RWPE1 (cell line): ENCODE measurements at regions not wholly inside any gene's neighbourhood (a gene's known extent, or its start where the extent isn't known, plus 50 kb on each side); places are given as distances from the start of the nearest gene placed in this dataset.

Source experiments
- CTCF ChIA-PET: fragments of 350-600 bp; sonication (Branson Sonifier 250); formaldehyde crosslinking; extraction: SDS; loops from one replicate; lab custom pipeline; 2021; lab: Yijun Ruan, JAX
- POLR2A ChIA-PET: fragments of 400-600 bp; formaldehyde crosslinking; extraction: SDS; loops from one replicate; lab custom pipeline; 2020; ENCODE audit warnings: antibody characterized with exemption; ENCODE audit not compliant: low non-redundant PET; lab: Yijun Ruan, JAX
- DNase-seq: peaks from one replicate; pipeline ENCODE4 v3.0.0; 2012; ENCODE audit warnings: low spot score
- H3K27ac ChIP-seq: fragments of 450-650 bp; 2 replicates; pipeline ENCODE4 v1.5.1; 2017
- TF ChIP-seq, protein P1 (sequence below): fragments of 450-650 bp; conservative IDR thresholded peaks from 2 replicates; pipeline ENCODE4 v1.5.1; 2017; ENCODE audit warnings: low read depth, mild to moderate bottlenecking

DNA sequence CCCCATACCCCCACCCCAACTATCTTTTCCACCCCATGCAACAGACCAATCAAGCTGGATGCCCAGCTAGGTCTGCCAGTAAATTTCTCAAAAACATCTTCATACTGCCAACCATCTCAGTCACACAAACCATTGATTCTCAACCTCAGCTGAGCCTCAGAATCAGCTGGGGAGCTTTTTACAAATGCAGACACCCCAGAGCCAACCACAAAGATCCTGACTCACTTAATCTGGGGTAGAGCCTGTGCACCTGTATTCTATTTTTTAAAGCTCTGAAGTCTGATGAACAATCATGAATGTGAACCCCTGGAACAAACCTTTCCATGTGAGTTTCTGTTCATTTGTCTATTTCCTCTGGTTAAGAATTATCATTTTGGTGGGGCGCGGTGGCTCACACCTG is 66.0 kb downstream of the ZNF281 start:
- TF ChIP-seq, protein P1, sequence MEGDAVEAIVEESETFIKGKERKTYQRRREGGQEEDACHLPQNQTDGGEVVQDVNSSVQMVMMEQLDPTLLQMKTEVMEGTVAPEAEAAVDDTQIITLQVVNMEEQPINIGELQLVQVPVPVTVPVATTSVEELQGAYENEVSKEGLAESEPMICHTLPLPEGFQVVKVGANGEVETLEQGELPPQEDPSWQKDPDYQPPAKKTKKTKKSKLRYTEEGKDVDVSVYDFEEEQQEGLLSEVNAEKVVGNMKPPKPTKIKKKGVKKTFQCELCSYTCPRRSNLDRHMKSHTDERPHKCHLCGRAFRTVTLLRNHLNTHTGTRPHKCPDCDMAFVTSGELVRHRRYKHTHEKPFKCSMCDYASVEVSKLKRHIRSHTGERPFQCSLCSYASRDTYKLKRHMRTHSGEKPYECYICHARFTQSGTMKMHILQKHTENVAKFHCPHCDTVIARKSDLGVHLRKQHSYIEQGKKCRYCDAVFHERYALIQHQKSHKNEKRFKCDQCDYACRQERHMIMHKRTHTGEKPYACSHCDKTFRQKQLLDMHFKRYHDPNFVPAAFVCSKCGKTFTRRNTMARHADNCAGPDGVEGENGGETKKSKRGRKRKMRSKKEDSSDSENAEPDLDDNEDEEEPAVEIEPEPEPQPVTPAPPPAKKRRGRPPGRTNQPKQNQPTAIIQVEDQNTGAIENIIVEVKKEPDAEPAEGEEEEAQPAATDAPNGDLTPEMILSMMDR, result no peak
- no peak for DNase-seq
- POLR2A ChIA-PET, result interaction anchor here (0.6 kb wide), 2 partner anchors 156 to 315 kb away, joined by 3 read pairs; no protein-coding TSS in a partner anchor
- no peak overlapping the region for H3K27ac ChIP-seq
- CTCF ChIA-PET, result interaction anchor here (0.6 to 0.8 kb wide), 3 partner anchors 11 to 604 kb away, joined by 3 to 5 read pairs (median 3); no protein-coding TSS in a partner anchor

DNA sequence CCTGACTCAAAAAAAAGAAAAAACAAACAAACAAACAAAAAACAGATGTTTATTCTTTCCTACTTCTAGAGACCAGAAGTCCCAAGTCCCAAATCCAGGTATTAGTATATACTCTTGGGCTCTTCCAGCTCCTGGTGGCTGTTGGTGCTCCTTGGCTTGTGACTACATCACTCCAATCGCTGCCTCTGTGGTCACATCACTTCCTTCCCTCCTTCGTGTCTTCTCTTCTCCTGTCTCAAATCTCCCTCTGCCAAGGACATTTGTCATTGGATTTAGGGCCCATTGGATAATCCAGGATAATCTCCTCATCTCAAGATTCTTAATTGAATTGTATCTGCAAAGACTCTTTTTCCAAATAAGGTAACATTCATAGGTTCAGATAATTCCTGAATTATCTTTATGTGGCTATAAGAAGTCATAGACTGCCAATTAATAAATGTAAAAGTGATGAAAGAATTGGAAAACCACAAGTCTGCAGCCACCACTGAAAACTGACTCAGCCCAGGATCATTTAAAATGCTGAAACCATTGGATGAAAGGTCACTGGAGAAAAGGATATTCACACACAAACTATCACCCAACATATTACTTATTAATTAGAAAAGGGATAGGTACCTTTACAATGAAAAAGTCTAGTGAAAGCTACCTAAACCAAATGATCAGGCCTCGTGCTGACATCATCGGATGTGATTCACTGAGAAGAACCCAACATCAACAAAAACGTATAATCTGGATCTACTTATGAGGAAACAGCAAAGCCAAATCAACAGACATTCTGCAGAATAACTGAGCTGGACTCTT is 67.1 kb downstream of the ZNF281 start:
- H3K27ac ChIP-seq, result no peak overlapping the region
- TF ChIP-seq, protein P1, result no peak
- ChIA-PET POLR2A (no interaction called here), CTCF (interaction anchor here (0.5 to 0.7 kb wide), 2 partner anchors 87 to 1852 kb away, joined by 3 read pairs; no protein-coding TSS in a partner anchor)
- DNase-seq, result no peak

DNA sequence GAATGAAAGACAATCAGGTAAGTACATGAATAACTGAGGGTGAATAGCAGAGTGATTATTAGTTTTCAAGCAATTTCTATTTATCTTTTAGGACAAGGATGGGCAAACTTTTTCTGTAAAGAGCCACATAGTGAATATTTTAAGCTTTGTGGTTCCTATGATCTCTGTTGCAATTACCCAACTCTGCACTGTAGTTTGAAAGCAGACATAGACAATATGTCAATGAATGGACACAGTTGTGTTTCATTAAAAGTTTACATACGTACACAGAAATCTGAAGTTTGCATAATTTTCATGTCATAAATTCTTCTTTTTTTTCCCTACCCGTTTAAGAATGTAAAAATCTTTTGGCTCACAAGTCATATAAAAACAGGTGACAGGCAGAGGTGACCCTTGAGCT is 71.4 kb downstream of the ZNF281 start:
- ChIA-PET CTCF (interaction anchor here (0.8 to 1.0 kb wide), 3 partner anchors 56 to 150 kb away, joined by 3 to 4 read pairs (median 3); no protein-coding TSS in a partner anchor), POLR2A (interaction anchor here (0.6 kb wide), 1 partner anchor 74 kb away, joined by 3 read pairs; no protein-coding TSS in a partner anchor)
- DNase-seq, result no peak
- no peak overlapping the region for H3K27ac ChIP-seq
- TF ChIP-seq, protein P1, result no peak

DNA sequence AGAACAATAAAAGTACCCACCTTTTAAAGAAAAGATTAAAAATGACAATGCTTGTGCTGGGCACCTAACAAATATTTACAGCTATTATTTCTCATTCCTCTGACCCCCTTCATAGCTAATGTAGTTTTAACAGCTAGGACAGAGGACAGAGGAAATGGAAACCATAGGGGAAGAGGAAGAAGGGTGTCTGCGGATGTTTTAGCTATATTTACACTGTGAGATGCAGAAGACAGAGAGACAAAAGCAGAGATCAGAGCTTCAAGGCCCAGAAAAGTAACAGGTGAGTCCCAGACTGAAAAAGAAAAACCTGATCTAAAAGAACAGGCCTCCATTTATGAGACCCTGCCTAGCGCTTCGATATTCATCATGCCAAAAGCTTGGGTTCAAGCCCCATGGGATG is 72.0 kb downstream of the ZNF281 start:
- TF ChIP-seq, protein P1, result no peak
- DNase-seq, result no peak
- ChIA-PET CTCF (interaction anchor here (0.8 to 0.9 kb wide), 2 partner anchors 57 to 114 kb away, joined by 3 to 4 read pairs; no protein-coding TSS in a partner anchor), POLR2A (no interaction called here)
- H3K27ac ChIP-seq, result no peak overlapping the region

DNA sequence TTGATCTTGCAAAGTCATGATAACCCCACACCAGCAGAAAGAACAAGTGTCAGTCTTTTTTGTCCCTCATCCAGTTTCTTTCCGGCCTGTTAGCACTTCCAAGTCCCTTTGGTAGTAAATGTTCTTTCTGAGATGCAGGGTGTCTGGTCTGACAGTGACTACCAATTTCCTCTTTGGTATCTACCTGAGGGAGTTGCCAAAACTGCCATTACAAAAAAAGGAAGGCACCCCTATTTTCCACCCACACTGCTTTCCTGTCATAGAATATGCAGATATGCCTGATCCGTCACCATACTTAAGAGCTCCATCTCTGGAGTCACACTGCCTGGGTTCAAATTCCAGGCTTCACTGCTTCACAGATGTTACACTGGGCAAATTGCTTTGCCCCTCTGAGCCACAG is 72.4 kb downstream of the ZNF281 start:
- H3K27ac ChIP-seq, result no peak overlapping the region
- TF ChIP-seq, protein P1, result no peak
- POLR2A ChIA-PET, result no interaction called here
- no peak for DNase-seq
- CTCF ChIA-PET, result interaction anchor here (0.9 kb wide), 1 partner anchor 57 kb away, joined by 4 read pairs; no protein-coding TSS in a partner anchor

DNA sequence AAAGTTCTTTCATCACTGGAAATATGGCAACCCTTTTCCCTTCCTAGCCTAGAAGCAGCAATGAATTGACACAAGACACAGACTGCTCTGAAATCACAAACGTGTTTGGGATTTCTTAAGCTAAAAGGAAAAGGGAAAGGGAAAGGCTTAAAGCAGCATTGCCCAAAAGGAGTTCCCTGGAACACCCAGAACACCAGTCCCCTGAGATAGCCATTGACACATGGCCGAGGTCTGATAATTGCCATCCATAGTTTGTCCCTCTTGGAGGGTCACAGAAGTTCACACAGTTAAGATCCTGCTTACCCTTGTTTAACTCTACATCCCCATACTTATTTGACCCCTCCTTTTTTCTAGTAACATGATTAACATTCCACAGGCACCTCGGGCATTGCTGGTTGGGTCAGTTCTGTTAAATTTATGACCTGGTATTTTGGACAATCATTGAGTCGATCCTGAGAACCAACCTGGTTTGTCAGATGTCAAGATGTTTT is 72.9 kb downstream of the ZNF281 start:
- TF ChIP-seq, protein P1, result no peak
- POLR2A ChIA-PET, result no interaction called here
- no peak overlapping the region for H3K27ac ChIP-seq
- CTCF ChIA-PET, result interaction anchor here (0.6 kb wide), 1 partner anchor 29 kb away, joined by 3 read pairs; no protein-coding TSS in a partner anchor
- DNase-seq, result peak; percentile 31
